T-cell (primary cell): ENCODE measurements at regions not wholly inside any gene's neighbourhood (a gene's known extent, or its start where the extent isn't known, plus 50 kb on each side); places are given as distances from the start of the nearest gene placed in this dataset.

ENCODE experiments used
- ATAC-seq, 4 experiments: fragments of 200-7000 bp in 3 of 4; fragments of 150-1000 bp in 1 of 4; cut with Tn5 transposase; replicated peaks in 1 of 4; 1 replicate in 3 of 4; 2 replicates in 1 of 4; pipeline ENCODE4 v1.10.0; 2021; ENCODE audit warnings: moderate library complexity in 3 of 4, mild to moderate bottlenecking in 2 of 4, moderate number of reproducible peaks in 1 of 4
- CTCF ChIA-PET, 2 donors: fragments of 300-600 bp; sonication (Branson Sonifier 250); formaldehyde crosslinking; loops; one replicate each; lab custom pipeline; 2022; ENCODE audit warnings: antibody characterized with exemption in 2 of 2; lab: Charles Lee
- POLR2A ChIA-PET, 2 donors: fragments of 300-600 bp; sonication (Branson Sonifier 250); formaldehyde crosslinking; loops; one replicate each; lab custom pipeline; 2022; ENCODE audit warnings: antibody characterized with exemption in 2 of 2; lab: Charles Lee
- DNase-seq, 35 experiments: peaks; one replicate each; pipeline versions ENCODE4 v3.0.0 to v3.0.0-alpha.2; 2013 to 2023
- H3K27ac ChIP-seq: one replicate; pipeline ENCODE4 v1.5.1; 2013; ENCODE audit warnings: low read length
- H3K27me3 ChIP-seq, 2 experiments: replicated peaks in 1 of 2; 1 replicate in 1 of 2; 2 replicates in 1 of 2; pipeline versions ENCODE4 v1.6.1 to v1.7.0; 2013; ENCODE audit warnings: low read length in 1 of 2, mixed read lengths in 1 of 2; ENCODE audit not compliant: control insufficient read depth in 2 of 2, insufficient read depth in 2 of 2; ENCODE audit errors: extremely low read depth in 1 of 2
- H3K36me3 ChIP-seq, 2 donors: 1 replicate in 1 of 2; 2 replicates in 1 of 2; pipeline versions ENCODE4 v1.6.1 to v1.7.0; 2013; ENCODE audit warnings: low read length in 1 of 2; ENCODE audit not compliant: control insufficient read depth in 2 of 2, insufficient read depth in 1 of 2; ENCODE audit errors: extremely low read depth in 1 of 2
- H3K4me1 ChIP-seq, 2 experiments: 1 replicate in 1 of 2; 2 replicates in 1 of 2; pipeline versions ENCODE4 v1.6.1 to v1.7.0; 2013; ENCODE audit warnings: low read length in 2 of 2, mixed read lengths in 1 of 2; ENCODE audit not compliant: insufficient read depth in 2 of 2, control insufficient read depth in 1 of 2; ENCODE audit errors: extremely low read depth in 1 of 2
- H3K4me3 ChIP-seq, 2 donors: 1 replicate in 1 of 2; 2 replicates in 1 of 2; pipeline versions ENCODE4 v1.5.1 to v1.7.0; 2013; ENCODE audit warnings: mild to moderate bottlenecking in 2 of 2, low read length in 1 of 2, moderate library complexity in 1 of 2; ENCODE audit not compliant: control insufficient read depth in 1 of 2; ENCODE audit errors: extremely low read depth in 1 of 2
- H3K9me3 ChIP-seq: 2 replicates; pipeline ENCODE4 v1.7.0; 2013
- H3K27ac Mint-ChIP-seq, 2 donors: one replicate each; pipeline ENCODE4 v1.8.0; 2020 to 2021; ENCODE audit warnings: mild to moderate bottlenecking in 2 of 2, mixed read lengths in 2 of 2
- H3K27me3 Mint-ChIP-seq, 2 donors: one replicate each; pipeline ENCODE4 v1.8.0; 2021 to 2022; ENCODE audit warnings: mixed read lengths in 2 of 2
- H3K36me3 Mint-ChIP-seq: one replicate; pipeline ENCODE4 v1.8.0; 2021; ENCODE audit warnings: mixed read lengths
- H3K4me1 Mint-ChIP-seq, 3 donors: one replicate each; pipeline ENCODE4 v1.8.0; 2020 to 2022; ENCODE audit warnings: mixed read lengths in 3 of 3, mild to moderate bottlenecking in 1 of 3
- H3K4me3 Mint-ChIP-seq, 3 donors: one replicate each; pipeline ENCODE4 v1.8.0; 2020 to 2022; ENCODE audit warnings: mild to moderate bottlenecking in 3 of 3, mixed read lengths in 3 of 3, moderate library complexity in 3 of 3
- H3K9me3 Mint-ChIP-seq, 3 donors: one replicate each; pipeline ENCODE4 v1.8.0; 2020 to 2022; ENCODE audit warnings: mixed read lengths in 3 of 3
- WGBS: methylation state at CpG from one replicate; pipeline ENCODE4 v1.1.5; 2013; ENCODE audit warnings: missing lambda C conversion rate; ENCODE audit not compliant: insufficient coverage; 5-methylcytosine and 5-hydroxymethylcytosine counted together

DNA sequence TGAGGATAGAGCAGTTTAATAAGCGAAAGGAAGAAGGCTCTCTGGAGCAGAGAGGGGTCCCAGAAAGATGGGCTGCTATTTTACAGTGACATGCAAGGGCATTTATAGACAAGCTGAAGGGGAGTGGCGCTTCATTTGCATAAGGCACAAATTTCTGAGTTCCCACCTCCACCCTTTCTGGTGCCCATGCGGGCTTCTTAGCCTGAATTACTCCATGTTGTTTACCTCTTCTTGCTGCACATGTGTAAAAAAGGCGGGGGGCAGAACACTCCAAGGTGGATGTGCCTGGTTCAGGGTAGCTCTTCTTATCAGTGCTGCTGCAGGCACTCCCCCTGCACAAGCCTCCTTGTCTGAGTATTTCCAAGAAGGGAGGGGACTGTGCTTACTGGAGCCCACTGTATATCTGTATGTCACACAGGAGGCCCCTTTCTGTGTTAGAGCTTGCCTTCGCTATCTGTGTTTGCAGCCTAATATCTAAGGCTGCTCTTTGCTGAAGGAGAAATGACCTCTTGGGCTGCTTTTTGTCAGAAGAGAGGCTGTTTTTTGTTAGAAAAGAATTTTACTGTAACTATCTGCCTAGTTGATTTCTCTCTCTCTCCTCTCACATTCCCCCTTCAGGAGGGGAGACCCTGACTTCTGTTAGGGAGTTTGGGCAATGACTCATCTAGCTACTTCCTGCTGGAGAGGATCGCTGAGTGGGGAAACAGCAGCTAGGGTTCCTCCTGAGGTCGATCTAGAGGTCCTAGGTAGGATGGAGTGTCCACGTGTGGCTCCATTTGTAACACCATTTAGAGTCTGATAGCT lies 1057.0 kb upstream of the CNTN5 start:
- Histone ChIP-seq H3K27ac (no peak overlapping the region), H3K4me1 (no peaks in the 10 kb centered on the region), H3K9me3 (no peaks in the 10 kb centered on the region), H3K4me3 (no peak overlapping the region), H3K27me3 (no peaks in the 10 kb centered on the region), H3K36me3 (no peaks in the 10 kb centered on the region)
- no peaks in the 10 kb centered on the region for H3K27me3 Mint-ChIP-seq
- H3K27ac Mint-ChIP-seq = no peak overlapping the region
- DNase-seq (no peak), ATAC-seq (no peak)
- H3K4me3 Mint-ChIP-seq = no peak overlapping the region
- ChIA-PET CTCF (no interaction called here), POLR2A (no interaction called here)
- no peaks in the 10 kb centered on the region for H3K4me1 Mint-ChIP-seq
- 86% methylated on average over 4 of the region's 8 CpGs for WGBS
- H3K9me3 Mint-ChIP-seq = peaks cover 9 to 21% (median 15%) of the 10 kb centered on the region in 3 donors
- no peaks in the 10 kb centered on the region for H3K36me3 Mint-ChIP-seq

GRCh38 chr11:97964332-97965004 lies 1056.3 kb upstream of the CNTN5 start:
- ATAC-seq (no peak), DNase-seq (no peak)
- H3K4me3 ChIP-seq = no peak overlapping the region
- no peak overlapping the region for H3K27ac Mint-ChIP-seq
- 80% methylated on average over 1 of the region's 3 CpGs for WGBS
- H3K36me3 Mint-ChIP-seq = no peaks in the 10 kb centered on the region
- no peaks in the 10 kb centered on the region for H3K27me3 ChIP-seq
- H3K36me3 ChIP-seq = no peaks in the 10 kb centered on the region
- no peaks in the 10 kb centered on the region for H3K4me1 Mint-ChIP-seq
- no peaks in the 10 kb centered on the region for H3K9me3 ChIP-seq
- no peaks in the 10 kb centered on the region for H3K4me1 ChIP-seq
- CTCF ChIA-PET = no interaction called here
- no peak overlapping the region for H3K4me3 Mint-ChIP-seq
- H3K9me3 Mint-ChIP-seq = peaks cover 9 to 21% (median 15%) of the 10 kb centered on the region in 3 donors
- no peaks in the 10 kb centered on the region for H3K27me3 Mint-ChIP-seq
- POLR2A ChIA-PET = no interaction called here
- no peak overlapping the region for H3K27ac ChIP-seq

DNA sequence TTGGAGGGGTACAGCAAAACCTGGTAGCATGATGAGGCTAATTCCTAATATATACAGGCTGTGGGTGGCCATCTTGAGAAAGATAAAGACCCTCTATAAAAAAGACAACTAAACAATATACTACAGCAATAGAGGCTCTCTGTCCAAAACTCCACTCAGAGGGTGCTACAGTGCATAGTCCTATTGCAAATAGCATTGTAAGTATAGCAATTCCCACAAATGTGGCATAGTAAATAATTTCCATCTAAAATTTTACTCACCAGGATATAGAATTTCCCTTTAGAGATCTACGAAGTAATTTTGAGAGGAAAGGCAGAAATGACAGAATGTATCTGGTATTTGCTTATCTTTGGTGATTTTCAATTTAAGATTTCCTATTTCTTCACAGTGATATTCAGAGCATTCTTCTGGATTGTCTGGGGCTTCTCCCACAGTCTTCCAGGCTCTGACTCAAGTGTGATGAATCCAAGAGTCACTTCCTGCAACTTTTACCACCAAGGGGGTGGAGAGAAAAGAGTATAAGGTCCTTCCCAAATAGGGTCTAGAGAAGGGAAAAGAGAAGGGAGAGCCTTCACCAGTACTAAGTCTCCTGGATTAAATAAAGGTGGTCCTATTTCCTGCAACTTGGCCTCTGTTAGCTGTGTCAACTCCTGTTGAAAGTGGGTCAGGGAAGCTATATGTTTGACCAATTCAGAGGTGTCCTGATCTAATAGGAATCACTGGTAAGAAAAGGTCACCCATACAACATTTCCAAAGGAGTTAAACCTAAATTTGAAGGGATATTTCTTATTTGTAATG lies 1054.7 kb upstream of the CNTN5 start:
- POLR2A ChIA-PET = no interaction called here
- H3K4me3 Mint-ChIP-seq = no peak overlapping the region
- no peaks in the 10 kb centered on the region for H3K27me3 Mint-ChIP-seq
- CTCF ChIA-PET = no interaction called here
- Histone ChIP-seq H3K4me3 (no peak overlapping the region), H3K27ac (no peak overlapping the region), H3K4me1 (no peaks in the 10 kb centered on the region), H3K36me3 (no peaks in the 10 kb centered on the region), H3K9me3 (no peaks in the 10 kb centered on the region), H3K27me3 (no peaks in the 10 kb centered on the region)
- H3K36me3 Mint-ChIP-seq = no peaks in the 10 kb centered on the region
- peaks cover 8 to 25% (median 9%) of the 10 kb centered on the region in 3 donors for H3K9me3 Mint-ChIP-seq
- no peak overlapping the region for H3K27ac Mint-ChIP-seq
- WGBS = no CpG with 5 or more reads among the region's 1 CpG
- ATAC-seq (no peak), DNase-seq (no peak)
- H3K4me1 Mint-ChIP-seq = no peaks in the 10 kb centered on the region

- DNase-seq (no peak), ATAC-seq (no peak)
- no peaks in the 10 kb centered on the region for H3K36me3 ChIP-seq
- WGBS = 100% methylated on average over 1 of the region's 3 CpGs
- CTCF ChIA-PET = no interaction called here
- H3K27ac Mint-ChIP-seq = no peak overlapping the region
- H3K4me1 Mint-ChIP-seq = no peaks in the 10 kb centered on the region
- POLR2A ChIA-PET = no interaction called here
- H3K9me3 Mint-ChIP-seq = peaks cover 8 to 25% (median 9%) of the 10 kb centered on the region in 3 donors
- H3K4me3 Mint-ChIP-seq = no peak overlapping the region
- H3K9me3 ChIP-seq = no peaks in the 10 kb centered on the region
- H3K27me3 ChIP-seq = no peaks in the 10 kb centered on the region
- H3K27me3 Mint-ChIP-seq = no peaks in the 10 kb centered on the region
- H3K4me3 ChIP-seq = no peak overlapping the region
- no peaks in the 10 kb centered on the region for H3K4me1 ChIP-seq
- no peaks in the 10 kb centered on the region for H3K36me3 Mint-ChIP-seq
- no peak overlapping the region for H3K27ac ChIP-seq
Observed at GRCh38 chr11:97966901-97967300, 1053.8 kb upstream of the CNTN5 start.

GRCh38 chr11:97968071-97968470 lies 1052.7 kb upstream of the CNTN5 start:
- no peak for DNase-seq
- H3K27ac ChIP-seq = no peak overlapping the region
- ChIA-PET CTCF (no interaction called here), POLR2A (no interaction called here)
- WGBS = no CpG with 5 or more reads among the region's 2 CpGs
- no peaks in the 10 kb centered on the region for H3K4me1 ChIP-seq
- no peaks in the 10 kb centered on the region for H3K9me3 ChIP-seq
- no peaks in the 10 kb centered on the region for H3K27me3 ChIP-seq
- H3K9me3 Mint-ChIP-seq = peaks cover 0 to 20% (median 10%) of the 10 kb centered on the region in 3 donors
- no peaks in the 10 kb centered on the region for H3K36me3 Mint-ChIP-seq
- no peaks in the 10 kb centered on the region for H3K4me1 Mint-ChIP-seq
- no peak for ATAC-seq
- no peak overlapping the region for H3K27ac Mint-ChIP-seq
- H3K27me3 Mint-ChIP-seq = no peaks in the 10 kb centered on the region
- no peak overlapping the region for H3K4me3 ChIP-seq
- no peak overlapping the region for H3K4me3 Mint-ChIP-seq
- H3K36me3 ChIP-seq = no peaks in the 10 kb centered on the region

DNA sequence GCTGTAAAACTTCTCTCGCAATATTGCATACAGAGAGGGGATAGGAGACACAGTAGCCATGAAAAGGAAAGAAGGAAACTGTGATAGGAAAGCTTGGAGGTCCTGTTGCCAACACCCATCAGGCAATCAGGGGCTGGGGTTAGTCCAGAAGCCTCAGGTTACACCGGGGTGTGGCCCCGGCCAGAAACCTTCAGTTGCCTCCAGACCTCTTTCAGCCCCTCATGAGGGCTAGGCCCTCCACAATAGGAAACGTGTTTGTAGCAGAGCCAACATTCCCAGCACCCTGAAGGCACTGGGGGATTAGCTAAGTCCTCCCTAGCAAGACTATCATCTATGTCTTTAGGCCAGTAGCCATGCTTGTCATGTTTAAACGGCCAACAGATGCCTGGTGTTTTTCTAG lies 1048.0 kb upstream of the CNTN5 start:
- Histone ChIP-seq H3K4me1 (no peaks in the 10 kb centered on the region), H3K27me3 (no peaks in the 10 kb centered on the region), H3K27ac (no peak overlapping the region), H3K9me3 (no peaks in the 10 kb centered on the region), H3K4me3 (no peak overlapping the region), H3K36me3 (no peaks in the 10 kb centered on the region)
- H3K36me3 Mint-ChIP-seq = no peaks in the 10 kb centered on the region
- H3K4me1 Mint-ChIP-seq = no peaks in the 10 kb centered on the region
- peaks cover 4 to 9% (median 5%) of the 10 kb centered on the region in 3 donors for H3K9me3 Mint-ChIP-seq
- H3K27ac Mint-ChIP-seq = no peak overlapping the region
- ChIA-PET POLR2A (no interaction called here), CTCF (no interaction called here)
- no peaks in the 10 kb centered on the region for H3K27me3 Mint-ChIP-seq
- 75% methylated on average over 3 of the region's 5 CpGs for WGBS
- H3K4me3 Mint-ChIP-seq = no peak overlapping the region
- no peak for DNase-seq
- no peak for ATAC-seq
